GM12891 (cell line): ENCODE measurements at regions not wholly inside any gene's neighbourhood (a gene's known extent, or its start where the extent isn't known, plus 50 kb on each side); places are given as distances from the start of the nearest gene placed in this dataset.

Source experiments
- DNase-seq: peaks from one replicate; pipeline ENCODE4 v3.0.0; 2011; ENCODE audit warnings: low spot score; ENCODE audit not compliant: insufficient read length
- FAIRE-seq: peaks from 2 replicates; lab custom pipeline; 2011; peaks lifted over from hg19 to GRCh38; lab: Jason Lieb, UNC
- PAX5 ChIP-seq: IDR thresholded peaks from 2 replicates; pipeline ENCODE4 v1.6.1; 2011; ENCODE audit warnings: low read length, moderate library complexity, mild to moderate bottlenecking; ENCODE audit not compliant: insufficient read depth, severe bottlenecking
- POLR2A ChIP-seq: IDR thresholded peaks from 2 replicates; pipeline ENCODE4 v1.6.1; 2011; ENCODE audit warnings: low read depth, low read length, control low read depth
- POLR2AphosphoS5 ChIP-seq: IDR thresholded peaks from 2 replicates; pipeline ENCODE4 v1.6.1; 2011; ENCODE audit warnings: low read depth, low read length, control low read depth
- POU2F2 ChIP-seq: IDR thresholded peaks from 2 replicates; pipeline ENCODE4 v1.6.1; 2011; ENCODE audit warnings: low read depth, mild to moderate bottlenecking, control low read depth, low read length, moderate library complexity
- SPI1 ChIP-seq: IDR thresholded peaks from 2 replicates; pipeline ENCODE4 v1.6.1; 2011; ENCODE audit warnings: low read depth, low read length, control low read depth
- TAF1 ChIP-seq: IDR thresholded peaks from 2 replicates; pipeline ENCODE4 v1.6.1; 2011; ENCODE audit warnings: low read depth, low read length, control low read depth

GRCh38 chr3:189041482-189042090 lies 130.2 kb upstream of the TPRG1 start:
- peak; percentile 23 for DNase-seq
- FAIRE-seq: peak; percentile 74
- no peak for TF ChIP-seq POLR2AphosphoS5
- TF ChIP-seq SPI1: no peak
- no peak for TF ChIP-seq POU2F2

GRCh38 chr3:189042832-189043231 lies 128.9 kb upstream of the TPRG1 start:
- DNase-seq (no peak), FAIRE-seq (no peak)
- TF ChIP-seq POLR2AphosphoS5 (no peak), SPI1 (no peak), POLR2A (no peak), TAF1 (no peak), POU2F2 (no peak), PAX5 (no peak)

GRCh38 chr3:189049458-189050236 lies 122.1 kb upstream of the TPRG1 start:
- DNase-seq (no peak), FAIRE-seq (no peak)
- no peak for TF ChIP-seq PAX5
- no peak for TF ChIP-seq SPI1
- TF ChIP-seq POU2F2: no peak
- TF ChIP-seq POLR2A: no peak
- no peak for TF ChIP-seq TAF1
- TF ChIP-seq POLR2AphosphoS5: no peak

- no peak for TF ChIP-seq TAF1
- TF ChIP-seq PAX5: no peak
- no peak for TF ChIP-seq SPI1
- no peak for TF ChIP-seq POLR2A
- TF ChIP-seq POLR2AphosphoS5: no peak
- no peak for TF ChIP-seq POU2F2
- FAIRE-seq: no peak
- DNase-seq: no peak
These were observed 118.4 kb upstream of the TPRG1 start for GRCh38 chr3:189053322-189053721.

- no peak for DNase-seq
- FAIRE-seq: no peak
These were observed 115.0 kb upstream of the TPRG1 start for GRCh38 chr3:189056646-189057335.

GRCh38 chr3:189057369-189057768 lies 114.4 kb upstream of the TPRG1 start:
- DNase-seq (no peak), FAIRE-seq (no peak)
- TF ChIP-seq SPI1 (no peak), POU2F2 (no peak), TAF1 (no peak), PAX5 (no peak), POLR2A (no peak), POLR2AphosphoS5 (no peak)

More at GRCh38 chr3:189056646-189057335, 115.0 kb upstream of the TPRG1 start:
- TF ChIP-seq POLR2A (no peak), POLR2AphosphoS5 (no peak), SPI1 (no peak), PAX5 (no peak), TAF1 (no peak), POU2F2 (no peak)

- no peak for TF ChIP-seq POLR2A
- no peak for FAIRE-seq
- no peak for DNase-seq
These were observed 113.7 kb upstream of the TPRG1 start for GRCh38 chr3:189058071-189058470.

- DNase-seq (no peak), FAIRE-seq (no peak)
- TF ChIP-seq POLR2AphosphoS5: no peak
- TF ChIP-seq POLR2A: no peak
- TF ChIP-seq TAF1: no peak
- TF ChIP-seq POU2F2: no peak
- no peak for TF ChIP-seq SPI1
- TF ChIP-seq PAX5: no peak
These were observed 100.8 kb upstream of the TPRG1 start for GRCh38 chr3:189070965-189071364.

GRCh38 chr3:189071446-189071845 lies 100.3 kb upstream of the TPRG1 start:
- DNase-seq: no peak
- no peak for FAIRE-seq

More at GRCh38 chr3:189071446-189071845, 100.3 kb upstream of the TPRG1 start:
- TF ChIP-seq SPI1 (no peak), POU2F2 (no peak), TAF1 (no peak), PAX5 (no peak), POLR2AphosphoS5 (no peak), POLR2A (no peak)
